GM19452 (cell line): ENCODE measurements at regions not wholly inside any gene's neighbourhood (a gene's known extent, or its start where the extent isn't known, plus 50 kb on each side); places are given as distances from the start of the nearest gene placed in this dataset.

Experiments
- ATAC-seq: cut with Tn5 transposase; IDR thresholded peaks from one replicate; pipeline ENCODE4 v1.9.1; 2021; ENCODE audit not compliant: unreplicated experiment

- no peak for ATAC-seq
These were observed 459.4 kb upstream of the HNRNPA3 start for GRCh38 chr2:176753205-176753604.

GRCh38 chr2:176753752-176754474 lies 458.7 kb upstream of the HNRNPA3 start:
- no peak for ATAC-seq

- no peak for ATAC-seq
These were observed 457.0 kb upstream of the HNRNPA3 start for GRCh38 chr2:176755537-176756135.

GRCh38 chr2:176758426-176758825 lies 454.2 kb upstream of the HNRNPA3 start:
- no peak for ATAC-seq

GRCh38 chr2:176760439-176760838 lies 452.2 kb upstream of the HNRNPA3 start:
- ATAC-seq, result no peak

GRCh38 chr2:176763130-176763529 lies 449.5 kb upstream of the HNRNPA3 start:
- no peak for ATAC-seq

GRCh38 chr2:176763851-176764404 lies 448.7 kb upstream of the HNRNPA3 start:
- ATAC-seq, result no peak

GRCh38 chr2:176764921-176765320 lies 447.7 kb upstream of the HNRNPA3 start:
- no peak for ATAC-seq

- ATAC-seq, result no peak
These were observed 446.6 kb upstream of the HNRNPA3 start for GRCh38 chr2:176766005-176766404.

GRCh38 chr2:176768185-176768584 lies 444.4 kb upstream of the HNRNPA3 start:
- ATAC-seq, result no peak

- no peak for ATAC-seq
These were observed 443.6 kb upstream of the HNRNPA3 start for GRCh38 chr2:176769021-176769420.

GRCh38 chr2:176769499-176770370 lies 442.9 kb upstream of the HNRNPA3 start:
- ATAC-seq, result no peak

GRCh38 chr2:176772816-176773215 lies 439.8 kb upstream of the HNRNPA3 start:
- no peak for ATAC-seq

GRCh38 chr2:176774766-176775451 lies 437.7 kb upstream of the HNRNPA3 start:
- no peak for ATAC-seq

GRCh38 chr2:176777262-176777661 lies 435.3 kb upstream of the HNRNPA3 start:
- ATAC-seq, result no peak

GRCh38 chr2:176779917-176780316 lies 432.7 kb upstream of the HNRNPA3 start:
- no peak for ATAC-seq

- ATAC-seq, result no peak
These were observed 432.2 kb upstream of the HNRNPA3 start for GRCh38 chr2:176780348-176780747.

GRCh38 chr2:176781570-176782217 lies 430.9 kb upstream of the HNRNPA3 start:
- no peak for ATAC-seq

GRCh38 chr2:176784633-176785200 lies 427.9 kb upstream of the HNRNPA3 start:
- ATAC-seq, result no peak

- ATAC-seq, result no peak
These were observed 422.8 kb upstream of the HNRNPA3 start for GRCh38 chr2:176789751-176790150.
